ENCODE measurements at regions not wholly inside any gene's neighbourhood (a gene's known extent, or its start where the extent isn't known, plus 50 kb on each side); places are given as distances from the start of the nearest gene placed in this dataset.

GRCh38 chr20:56143759-56144158 lies 104.8 kb upstream of the MC3R start:
- no peak for TF ChIP-seq CTCF (conservative IDR thresholded peaks at IDR 0.05; ENCODE audit: low read depth in 2 of 2)
- no peak for TF ChIP-seq POLR2AphosphoS5 (IDR thresholded peaks at IDR 0.05; ENCODE audit: low read depth)
- no peak for TF ChIP-seq REST (IDR thresholded peaks at IDR 0.05; ENCODE audit: unreplicated experiment)

Data from GM23338 (cell line).